ENCODE measurements at regions not wholly inside any gene's neighbourhood (a gene's known extent, or its start where the extent isn't known, plus 50 kb on each side); places are given as distances from the start of the nearest gene placed in this dataset.

DNA sequence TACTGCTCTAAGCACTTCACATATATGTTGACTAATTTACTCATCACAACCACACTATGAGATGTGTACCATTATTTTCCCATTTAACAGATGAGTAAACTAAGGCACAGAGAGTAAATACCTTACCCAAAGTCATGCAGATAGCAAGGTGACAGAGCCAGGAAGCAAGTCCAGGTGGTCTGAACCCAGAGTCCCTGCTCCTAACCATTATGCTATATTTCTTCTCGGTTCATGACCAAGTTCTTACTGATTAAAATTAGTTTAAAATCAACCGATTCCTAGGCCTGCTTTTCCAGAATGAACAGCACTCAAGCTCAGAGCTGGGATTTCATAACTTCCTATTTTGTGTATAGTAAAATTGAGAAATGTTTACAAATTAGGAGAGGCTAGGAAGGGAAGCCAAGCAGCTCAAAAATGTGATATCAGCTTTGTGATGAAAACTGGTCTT lies 85.5 kb upstream of the EGLN3 start:
- no peak for TF ChIP-seq ZFAT (CRISPR knock-in tag; conservative IDR thresholded peaks at IDR 0.05)
- TF ChIP-seq TBL1XR1 (IDR thresholded peaks at IDR 0.05; ENCODE audit: borderline replicate concordance, low read length, partially characterized antibody), result no peak
- TF ChIP-seq, protein P1, sequence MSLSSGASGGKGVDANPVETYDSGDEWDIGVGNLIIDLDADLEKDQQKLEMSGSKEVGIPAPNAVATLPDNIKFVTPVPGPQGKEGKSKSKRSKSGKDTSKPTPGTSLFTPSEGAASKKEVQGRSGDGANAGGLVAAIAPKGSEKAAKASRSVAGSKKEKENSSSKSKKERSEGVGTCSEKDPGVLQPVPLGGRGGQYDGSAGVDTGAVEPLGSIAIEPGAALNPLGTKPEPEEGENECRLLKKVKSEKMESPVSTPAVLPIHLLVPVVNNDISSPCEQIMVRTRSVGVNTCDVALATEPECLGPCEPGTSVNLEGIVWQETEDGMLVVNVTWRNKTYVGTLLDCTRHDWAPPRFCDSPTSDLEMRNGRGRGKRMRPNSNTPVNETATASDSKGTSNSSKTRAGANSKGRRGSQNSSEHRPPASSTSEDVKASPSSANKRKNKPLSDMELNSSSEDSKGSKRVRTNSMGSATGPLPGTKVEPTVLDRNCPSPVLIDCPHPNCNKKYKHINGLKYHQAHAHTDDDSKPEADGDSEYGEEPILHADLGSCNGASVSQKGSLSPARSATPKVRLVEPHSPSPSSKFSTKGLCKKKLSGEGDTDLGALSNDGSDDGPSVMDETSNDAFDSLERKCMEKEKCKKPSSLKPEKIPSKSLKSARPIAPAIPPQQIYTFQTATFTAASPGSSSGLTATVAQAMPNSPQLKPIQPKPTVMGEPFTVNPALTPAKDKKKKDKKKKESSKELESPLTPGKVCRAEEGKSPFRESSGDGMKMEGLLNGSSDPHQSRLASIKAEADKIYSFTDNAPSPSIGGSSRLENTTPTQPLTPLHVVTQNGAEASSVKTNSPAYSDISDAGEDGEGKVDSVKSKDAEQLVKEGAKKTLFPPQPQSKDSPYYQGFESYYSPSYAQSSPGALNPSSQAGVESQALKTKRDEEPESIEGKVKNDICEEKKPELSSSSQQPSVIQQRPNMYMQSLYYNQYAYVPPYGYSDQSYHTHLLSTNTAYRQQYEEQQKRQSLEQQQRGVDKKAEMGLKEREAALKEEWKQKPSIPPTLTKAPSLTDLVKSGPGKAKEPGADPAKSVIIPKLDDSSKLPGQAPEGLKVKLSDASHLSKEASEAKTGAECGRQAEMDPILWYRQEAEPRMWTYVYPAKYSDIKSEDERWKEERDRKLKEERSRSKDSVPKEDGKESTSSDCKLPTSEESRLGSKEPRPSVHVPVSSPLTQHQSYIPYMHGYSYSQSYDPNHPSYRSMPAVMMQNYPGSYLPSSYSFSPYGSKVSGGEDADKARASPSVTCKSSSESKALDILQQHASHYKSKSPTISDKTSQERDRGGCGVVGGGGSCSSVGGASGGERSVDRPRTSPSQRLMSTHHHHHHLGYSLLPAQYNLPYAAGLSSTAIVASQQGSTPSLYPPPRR (CRISPR knock-in tag; IDR thresholded peaks at IDR 0.05; ENCODE audit: borderline replicate concordance), result no peak
- no peak for TF ChIP-seq FOXM1 (CRISPR knock-in tag; IDR thresholded peaks at IDR 0.05)
- TF ChIP-seq POLR2AphosphoS5 (IDR thresholded peaks at IDR 0.05; ENCODE audit: low read depth, low read length), result no peak
- no peak for TF ChIP-seq TBX3 (IDR thresholded peaks at IDR 0.05; ENCODE audit: borderline replicate concordance)
- TF ChIP-seq MYNN (CRISPR knock-in tag; IDR thresholded peaks at IDR 0.05; ENCODE audit: low read depth), result no peak
- TF ChIP-seq SMAD3 (CRISPR knock-in tag; IDR thresholded peaks at IDR 0.05), result no peak
- 0 out of 2 replicates have a peak, but pooled peaks have one; percentile 8 for TF ChIP-seq FOSL2 (CRISPR knock-in tag; IDR thresholded peaks at IDR 0.05)
- TF ChIP-seq ARNT (IDR thresholded peaks at IDR 0.05), result no peak
- TF ChIP-seq HMG20B (CRISPR knock-in tag; conservative IDR thresholded peaks at IDR 0.05), result no peak
- TF ChIP-seq SMAD1 (CRISPR knock-in tag; IDR thresholded peaks at IDR 0.05; ENCODE audit: borderline replicate concordance, low read depth), result no peak

Data from HepG2 (cell line).